ENCODE measurements at regions not wholly inside any gene's neighbourhood (a gene's known extent, or its start where the extent isn't known, plus 50 kb on each side); places are given as distances from the start of the nearest gene placed in this dataset.
"Not testable (repeated sequence)": the region's sequence is repeated elsewhere in the genome, so short reads cannot be mapped to it uniquely, and the experiment has no call there.

DNA sequence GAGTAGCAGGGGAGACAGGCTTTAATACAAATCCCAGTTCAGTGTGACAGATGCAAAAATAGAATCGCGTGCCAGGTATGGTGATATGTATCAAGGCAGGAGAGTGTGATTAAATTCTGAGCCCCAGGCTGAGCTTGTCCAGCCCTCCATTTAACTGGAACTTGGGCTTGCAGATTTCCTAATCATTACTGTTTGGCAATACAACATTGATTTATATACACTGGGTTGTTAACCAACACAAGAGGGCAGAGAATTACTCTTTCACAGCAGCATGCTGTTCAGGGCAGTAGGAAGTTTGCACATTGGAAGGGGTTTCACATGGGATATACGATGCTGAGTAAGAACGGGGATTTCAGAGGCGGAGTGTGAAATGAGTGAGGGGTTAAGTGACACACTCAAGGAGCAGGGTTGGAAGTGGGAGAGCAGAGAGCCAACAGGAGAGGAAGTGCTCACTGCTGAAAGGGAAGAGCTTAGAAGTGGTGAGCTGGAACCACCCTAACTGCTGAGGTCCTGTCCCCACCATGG lies 70.8 kb upstream of the ATXN1 start:
- no peak for DNase-seq (ENCODE audit: low read depth in 2 of 3, low spot score in 2 of 3)

- no peak for DNase-seq (ENCODE audit: low read depth in 2 of 3, low spot score in 2 of 3)
These were observed 69.9 kb upstream of the ATXN1 start for GRCh38 chr6:16831136-16831535.

- DNase-seq (ENCODE audit: low read depth in 2 of 3, low spot score in 2 of 3), result no peak
These were observed 66.8 kb upstream of the ATXN1 start for GRCh38 chr6:16828058-16828457.

DNA sequence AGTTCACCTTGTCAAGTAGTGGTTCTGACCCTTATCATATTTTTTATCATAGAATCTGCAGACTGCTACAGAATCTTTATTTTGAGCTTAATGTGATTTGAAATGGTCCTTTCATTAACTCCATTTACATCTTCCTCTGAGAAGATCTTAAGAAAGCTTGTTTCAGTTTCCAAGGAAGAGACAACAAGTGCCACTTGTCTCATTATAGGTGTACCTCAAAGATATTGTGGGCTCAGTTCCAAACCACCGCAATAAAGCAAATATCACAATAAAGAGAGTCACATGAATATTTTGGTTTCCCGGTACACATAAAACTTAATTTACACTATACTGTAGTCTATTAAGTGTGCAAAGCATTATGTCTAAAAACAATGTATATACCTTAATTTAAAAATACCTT lies 66.4 kb upstream of the ATXN1 start:
- no peak for DNase-seq (ENCODE audit: low read depth in 2 of 3, low spot score in 2 of 3)

DNA sequence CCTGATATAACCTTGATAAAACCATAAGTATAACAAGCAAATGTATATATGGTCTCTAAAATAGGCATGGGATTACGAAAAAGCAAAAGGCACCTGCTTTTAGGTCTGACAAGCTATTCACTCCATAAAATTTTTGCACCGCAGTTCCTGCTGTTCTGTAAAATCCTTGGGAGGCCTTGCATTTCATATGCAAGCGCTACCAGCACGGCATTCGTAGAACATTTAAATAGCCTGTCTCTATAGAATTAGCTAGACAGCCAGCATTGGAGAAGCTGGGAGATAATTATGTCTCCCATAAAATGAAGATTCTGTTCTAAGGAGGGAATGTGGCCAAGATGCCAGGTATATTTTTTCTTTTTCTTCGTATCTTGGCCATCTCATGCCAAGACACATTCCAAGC lies 64.5 kb upstream of the ATXN1 start:
- DNase-seq (ENCODE audit: low read depth in 2 of 3, low spot score in 2 of 3), result no peak

- no peak for DNase-seq (ENCODE audit: low read depth in 2 of 3, low spot score in 2 of 3)
These were observed 63.8 kb upstream of the ATXN1 start for GRCh38 chr6:16824845-16825685.

GRCh38 chr6:16823718-16824352 lies 62.6 kb upstream of the ATXN1 start:
- no peak for DNase-seq (ENCODE audit: low read depth in 2 of 3, low spot score in 2 of 3)

DNA sequence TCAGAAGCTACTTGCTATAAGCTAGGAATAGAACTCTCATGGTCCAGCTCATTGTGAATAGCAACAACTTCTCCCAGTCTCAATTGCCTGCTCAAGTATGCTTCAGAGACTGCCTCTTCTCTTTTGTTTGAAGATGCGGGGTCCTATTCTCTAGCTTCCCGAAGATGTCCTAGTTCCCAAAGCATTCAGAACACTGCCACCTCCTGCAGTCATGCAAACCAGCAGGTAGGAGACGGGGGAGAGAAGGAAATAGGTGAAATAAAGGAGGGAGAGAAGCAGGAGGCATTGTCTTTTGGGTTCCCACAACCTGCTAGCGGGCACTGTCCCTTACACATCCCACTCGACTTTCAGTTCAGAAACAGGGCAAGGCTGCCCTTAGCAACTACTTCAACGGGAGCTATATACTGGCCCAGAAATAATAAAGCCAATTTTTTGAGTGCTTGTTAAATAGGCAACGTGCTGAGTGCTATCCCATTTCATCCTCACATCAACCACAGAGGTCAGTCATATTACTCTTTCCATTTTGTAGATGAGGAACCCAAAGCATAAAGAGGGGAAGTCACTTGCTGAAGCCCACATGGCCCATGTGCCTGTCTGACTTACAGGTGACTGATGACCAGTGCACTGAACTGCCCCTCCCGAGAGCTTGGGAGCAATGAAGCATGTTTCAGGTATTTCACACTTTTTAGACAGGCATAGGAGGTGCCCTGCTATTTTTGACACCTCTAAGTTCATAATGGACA lies 61.9 kb upstream of the ATXN1 start:
- no peak for DNase-seq (ENCODE audit: low read depth in 2 of 3, low spot score in 2 of 3)

GRCh38 chr6:16822529-16822928 lies 61.3 kb upstream of the ATXN1 start:
- DNase-seq (ENCODE audit: low read depth in 2 of 3, low spot score in 2 of 3), result no peak

- DNase-seq (ENCODE audit: low read depth in 2 of 3, low spot score in 2 of 3), result no peak
These were observed 60.6 kb upstream of the ATXN1 start for GRCh38 chr6:16821834-16822264.

GRCh38 chr6:16820262-16820661 lies 59.0 kb upstream of the ATXN1 start:
- DNase-seq (ENCODE audit: low read depth in 2 of 3, low spot score in 2 of 3), result not testable (repeated sequence)

DNA sequence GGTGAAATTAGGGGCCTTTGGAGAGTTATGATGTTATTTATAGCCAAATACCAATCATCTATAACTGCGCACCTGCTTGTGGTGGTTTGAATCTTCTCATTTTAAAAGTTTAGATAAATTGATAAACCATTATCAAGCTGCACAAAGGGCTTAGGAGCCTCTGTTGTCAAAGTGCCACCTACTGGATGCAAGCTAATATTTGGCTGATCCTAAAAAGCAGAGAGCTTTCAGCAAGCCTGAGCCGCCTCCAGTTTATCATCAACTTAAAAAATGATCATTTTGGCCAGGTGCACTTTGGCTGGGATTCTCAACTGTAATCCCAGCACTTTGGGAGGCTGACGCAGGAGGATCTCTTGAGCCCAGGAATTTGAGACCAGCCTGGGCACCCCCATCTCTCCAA lies 58.5 kb upstream of the ATXN1 start:
- no peak for DNase-seq (ENCODE audit: low read depth in 2 of 3, low spot score in 2 of 3)

- no peak for DNase-seq (ENCODE audit: low read depth in 2 of 3, low spot score in 2 of 3)
These were observed 57.8 kb upstream of the ATXN1 start for GRCh38 chr6:16818992-16819626.

- DNase-seq (ENCODE audit: low read depth in 2 of 3, low spot score in 2 of 3), result no peak
These were observed 56.3 kb upstream of the ATXN1 start for GRCh38 chr6:16817594-16817993.

DNA sequence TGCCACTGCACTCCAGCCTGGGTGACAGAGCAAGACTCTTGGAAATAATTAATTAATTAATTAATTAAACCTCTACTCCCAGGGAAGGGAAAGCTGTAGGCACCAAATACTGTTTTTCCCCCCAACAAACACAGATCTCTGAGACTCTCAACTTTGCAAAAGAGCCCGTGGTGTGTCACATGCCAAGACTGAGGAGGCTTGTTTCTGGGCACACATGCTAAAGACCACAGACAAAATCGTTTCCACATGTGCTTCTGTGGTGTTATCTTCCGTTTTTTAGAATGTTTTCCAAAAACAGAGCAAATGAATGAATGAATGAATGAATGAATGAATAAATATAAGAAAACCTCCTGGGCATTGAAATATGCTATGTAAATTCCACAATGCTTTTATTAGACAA lies 55.6 kb upstream of the ATXN1 start:
- no peak for DNase-seq (ENCODE audit: low read depth in 2 of 3, low spot score in 2 of 3)

DNA sequence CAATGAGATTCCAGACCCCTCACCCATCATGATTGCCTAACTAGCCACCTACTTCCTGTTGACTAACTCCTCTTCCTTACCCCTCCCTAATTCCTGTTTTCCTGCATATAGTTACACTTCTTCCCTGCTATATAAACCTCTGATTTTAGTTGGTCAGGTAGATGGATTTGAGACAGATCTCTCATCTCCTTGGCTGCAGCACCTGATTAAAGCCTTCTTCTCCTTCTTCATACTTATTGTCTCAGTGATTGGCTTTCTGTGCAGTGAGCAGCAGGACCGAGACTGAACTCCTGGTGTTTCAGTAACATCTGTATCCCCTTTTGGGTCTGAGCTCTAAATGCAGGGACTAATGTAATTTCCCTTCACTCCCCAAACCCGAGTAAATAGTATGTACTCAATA lies 51.7 kb upstream of the ATXN1 start:
- DNase-seq (ENCODE audit: low read depth in 2 of 3, low spot score in 2 of 3), result no peak

DNA sequence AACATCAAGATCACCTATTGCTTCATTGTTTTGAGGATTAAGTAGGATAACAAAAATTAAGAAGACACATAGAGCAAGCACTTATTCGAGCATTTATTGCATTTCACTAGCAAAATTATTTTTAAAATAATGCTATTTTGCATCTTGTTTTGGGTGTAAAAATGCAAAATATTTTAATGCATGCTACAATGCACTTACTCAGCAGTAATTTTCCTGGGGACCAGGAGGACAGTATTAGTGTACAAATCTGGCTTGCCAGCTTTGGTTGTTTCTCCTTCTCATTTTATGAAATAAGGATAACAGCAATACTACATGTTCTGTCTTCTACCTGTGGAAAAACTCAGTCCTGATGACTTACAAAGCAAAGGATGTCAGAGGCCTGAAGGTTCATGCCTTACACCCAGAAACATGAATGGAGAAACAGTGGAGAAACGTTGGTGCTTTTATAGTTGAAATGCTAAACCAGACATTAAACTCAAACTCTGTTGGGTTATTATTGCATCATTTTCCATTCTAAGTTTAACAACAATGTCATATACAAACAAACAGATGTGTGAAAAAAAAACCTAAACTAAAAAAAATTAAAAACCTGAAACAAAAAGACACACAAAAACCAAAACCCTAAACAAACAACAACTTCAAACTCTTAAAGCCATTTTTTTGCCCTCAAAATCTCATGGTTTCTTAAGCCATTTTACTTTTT lies 50.2 kb upstream of the ATXN1 start:
- DNase-seq (ENCODE audit: low read depth in 2 of 3, low spot score in 2 of 3), result no peak

Measured in activated CD8-positive, alpha-beta memory T cell treated with anti-CD3 and anti-CD28 coated beads for 48 hours (primary cell).